ENCODE measurements at regions not wholly inside any gene's neighbourhood (a gene's known extent, or its start where the extent isn't known, plus 50 kb on each side); places are given as distances from the start of the nearest gene placed in this dataset.

DNA sequence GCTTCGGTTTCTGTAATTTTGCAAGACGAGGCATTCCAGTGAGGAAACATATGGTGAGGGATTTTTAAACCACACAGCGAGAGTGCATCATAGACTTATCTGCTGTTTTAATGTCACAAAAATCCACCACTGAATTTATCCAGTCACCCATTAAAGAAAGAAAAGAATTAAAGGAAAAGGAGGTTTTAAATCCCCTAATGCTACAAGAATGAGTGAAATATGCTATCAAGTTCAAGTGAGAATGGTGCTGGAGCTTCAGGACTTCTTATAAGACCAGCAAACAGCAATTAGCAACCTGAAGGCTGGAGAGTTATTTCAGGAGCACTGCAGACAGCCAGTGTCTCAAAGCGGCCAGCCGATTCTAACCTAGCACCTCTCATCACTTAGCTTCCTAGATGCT lies 439.1 kb upstream of the MGMT start:
- TF ChIP-seq, protein P1, sequence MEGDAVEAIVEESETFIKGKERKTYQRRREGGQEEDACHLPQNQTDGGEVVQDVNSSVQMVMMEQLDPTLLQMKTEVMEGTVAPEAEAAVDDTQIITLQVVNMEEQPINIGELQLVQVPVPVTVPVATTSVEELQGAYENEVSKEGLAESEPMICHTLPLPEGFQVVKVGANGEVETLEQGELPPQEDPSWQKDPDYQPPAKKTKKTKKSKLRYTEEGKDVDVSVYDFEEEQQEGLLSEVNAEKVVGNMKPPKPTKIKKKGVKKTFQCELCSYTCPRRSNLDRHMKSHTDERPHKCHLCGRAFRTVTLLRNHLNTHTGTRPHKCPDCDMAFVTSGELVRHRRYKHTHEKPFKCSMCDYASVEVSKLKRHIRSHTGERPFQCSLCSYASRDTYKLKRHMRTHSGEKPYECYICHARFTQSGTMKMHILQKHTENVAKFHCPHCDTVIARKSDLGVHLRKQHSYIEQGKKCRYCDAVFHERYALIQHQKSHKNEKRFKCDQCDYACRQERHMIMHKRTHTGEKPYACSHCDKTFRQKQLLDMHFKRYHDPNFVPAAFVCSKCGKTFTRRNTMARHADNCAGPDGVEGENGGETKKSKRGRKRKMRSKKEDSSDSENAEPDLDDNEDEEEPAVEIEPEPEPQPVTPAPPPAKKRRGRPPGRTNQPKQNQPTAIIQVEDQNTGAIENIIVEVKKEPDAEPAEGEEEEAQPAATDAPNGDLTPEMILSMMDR (IDR thresholded peaks at IDR 0.05): no peak
- TF ChIP-seq POLR2A (IDR thresholded peaks at IDR 0.05): no peak
